Dedifferentiated amniotic fluid mesenchymal stem cell (primary cell): ENCODE measurements at regions not wholly inside any gene's neighbourhood (a gene's known extent, or its start where the extent isn't known, plus 50 kb on each side); places are given as distances from the start of the nearest gene placed in this dataset.
A peak's percentile ranks its signal among the peaks of the same experiment; 100 is the strongest.

Experiments
- DNase-seq: peaks from one replicate; pipeline ENCODE4 v3.0.0-alpha.2; 2016; ENCODE audit errors: extremely low spot score

DNA sequence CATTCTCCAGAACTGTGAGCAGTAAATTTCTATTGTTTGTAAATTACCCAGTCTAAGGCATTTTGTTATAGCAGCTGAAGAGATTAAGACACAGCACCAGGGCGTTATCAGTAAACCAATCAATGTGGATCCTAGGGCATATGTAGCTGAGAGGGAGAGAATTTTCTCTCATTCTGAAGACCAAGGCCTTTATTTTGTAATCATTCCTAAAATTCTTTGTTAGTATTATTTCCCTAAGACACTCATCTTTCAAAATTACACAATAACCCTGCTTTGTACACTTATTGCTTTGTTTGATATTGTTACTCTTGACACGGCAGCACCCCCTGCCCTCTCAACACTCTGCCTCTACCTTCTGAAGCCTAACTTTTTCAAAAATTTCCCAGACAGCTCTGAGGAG, 419.1 kb downstream of the SLC4A3 start:
- DNase-seq: no peak

DNA sequence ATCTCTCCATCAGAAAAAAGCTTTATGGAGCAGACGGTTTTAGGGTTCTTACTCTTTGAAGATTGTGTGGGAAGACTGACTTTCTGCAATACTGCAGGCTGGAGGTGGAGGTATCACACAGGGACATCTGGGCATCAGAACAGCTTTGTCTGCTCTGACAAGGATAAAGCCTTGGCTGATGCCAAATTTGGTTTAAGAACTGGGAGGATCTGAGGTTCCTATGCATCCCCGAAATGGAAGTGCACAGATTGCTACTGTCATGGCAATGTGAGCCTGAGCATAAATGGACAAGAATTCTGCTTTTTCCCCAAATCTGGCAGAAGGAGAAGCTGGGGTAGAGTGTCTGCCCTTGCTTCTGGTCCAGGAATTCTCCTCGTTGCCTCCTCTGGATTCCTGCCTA, 424.3 kb downstream of the SLC4A3 start:
- no peak for DNase-seq

DNA sequence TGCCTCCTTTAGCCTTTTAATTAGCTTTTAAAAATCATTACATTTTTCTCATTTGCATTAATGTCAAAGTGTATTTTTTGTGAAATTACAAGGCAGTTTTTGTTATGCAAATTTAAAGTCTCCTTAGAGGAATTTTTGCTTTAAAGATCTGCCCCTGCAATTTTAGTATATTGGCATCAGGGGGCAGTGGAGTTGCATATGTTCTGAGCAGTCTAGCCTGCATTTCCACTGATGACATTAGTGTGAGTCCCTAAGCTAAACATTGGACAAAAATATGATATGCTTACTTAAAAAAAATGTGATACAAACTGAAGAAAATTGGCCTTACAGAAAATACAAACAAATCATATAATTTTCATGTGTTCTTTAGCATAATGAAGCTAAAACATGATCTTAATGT, 426.5 kb downstream of the SLC4A3 start:
- DNase-seq: no peak

DNA sequence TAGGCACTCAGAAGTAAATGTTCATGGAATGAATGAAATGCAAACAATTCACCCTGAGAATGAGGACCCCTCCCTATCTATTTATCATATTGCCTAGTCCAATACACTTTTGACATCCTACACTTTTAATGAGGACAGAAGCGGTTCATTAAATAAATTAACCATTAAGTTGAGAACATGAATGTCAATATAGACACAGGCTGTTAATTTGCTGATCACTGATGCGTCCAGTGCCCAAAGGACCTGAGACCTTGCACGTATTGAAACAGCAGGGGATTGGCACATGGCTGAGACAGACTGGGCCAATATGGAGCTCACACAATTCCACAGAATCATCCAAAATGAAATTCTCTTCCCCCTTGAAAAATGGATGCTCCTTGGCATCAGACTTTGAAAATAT, 430.0 kb downstream of the SLC4A3 start:
- no peak for DNase-seq

GRCh38 chr2:220057916-220058315, 430.5 kb downstream of the SLC4A3 start:
- no peak for DNase-seq

GRCh38 chr2:220064111-220065030, 436.9 kb downstream of the SLC4A3 start:
- no peak for DNase-seq

GRCh38 chr2:220065581-220065980, 438.2 kb downstream of the SLC4A3 start:
- no peak for DNase-seq

GRCh38 chr2:220068846-220069245, 441.4 kb downstream of the SLC4A3 start:
- DNase-seq: no peak

- DNase-seq: no peak
Measured at GRCh38 chr2:220070349-220070748, 442.9 kb downstream of the SLC4A3 start.

- DNase-seq: no peak
Measured at GRCh38 chr2:220071696-220072095, 444.3 kb downstream of the SLC4A3 start.

GRCh38 chr2:220072669-220073220, 445.3 kb downstream of the SLC4A3 start:
- DNase-seq: no peak

GRCh38 chr2:220075835-220076234, 448.4 kb downstream of the SLC4A3 start:
- no peak for DNase-seq

DNA sequence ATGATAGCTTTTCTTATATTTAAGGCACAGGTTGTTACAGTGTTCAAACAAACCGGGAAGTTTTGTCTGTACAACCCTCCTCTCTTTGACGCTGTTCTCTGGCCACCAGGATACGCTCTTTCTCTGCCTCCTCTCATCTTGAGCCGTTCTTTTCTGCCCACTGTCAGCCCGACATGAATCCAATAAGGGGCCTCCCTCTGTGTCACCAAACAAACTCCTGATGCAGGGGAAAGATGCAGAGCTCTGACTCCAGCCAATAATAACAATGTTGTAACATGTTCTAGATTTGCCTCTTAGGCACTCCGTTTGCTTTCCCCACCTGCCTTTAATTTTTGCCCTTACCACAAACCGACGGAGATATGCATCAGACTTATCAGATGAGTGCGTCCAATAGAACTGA, 449.3 kb downstream of the SLC4A3 start:
- peak; percentile 74 for DNase-seq

DNA sequence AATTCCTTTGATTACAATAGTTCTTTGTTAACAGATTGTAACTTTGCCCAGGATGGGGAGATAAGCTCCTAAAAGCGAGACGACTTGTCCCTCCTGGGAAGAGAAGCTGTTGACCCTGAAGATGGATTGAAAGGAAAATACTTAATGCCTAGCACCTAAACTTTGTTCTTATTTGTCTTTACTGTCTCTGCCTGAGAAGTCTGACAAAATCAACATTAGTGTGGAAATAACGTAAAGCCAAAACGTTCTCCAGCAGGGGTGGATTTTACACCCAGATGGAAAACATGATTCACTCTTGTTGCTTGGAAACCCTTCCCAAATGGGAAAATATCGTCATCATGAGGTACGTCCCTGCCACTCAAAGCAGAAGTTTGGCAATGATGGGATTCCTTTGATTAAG, 450.1 kb downstream of the SLC4A3 start:
- peak; percentile 60 for DNase-seq

- peak; percentile 74 for DNase-seq
Measured at GRCh38 chr2:220078439-220078838, 451.0 kb downstream of the SLC4A3 start.

DNA sequence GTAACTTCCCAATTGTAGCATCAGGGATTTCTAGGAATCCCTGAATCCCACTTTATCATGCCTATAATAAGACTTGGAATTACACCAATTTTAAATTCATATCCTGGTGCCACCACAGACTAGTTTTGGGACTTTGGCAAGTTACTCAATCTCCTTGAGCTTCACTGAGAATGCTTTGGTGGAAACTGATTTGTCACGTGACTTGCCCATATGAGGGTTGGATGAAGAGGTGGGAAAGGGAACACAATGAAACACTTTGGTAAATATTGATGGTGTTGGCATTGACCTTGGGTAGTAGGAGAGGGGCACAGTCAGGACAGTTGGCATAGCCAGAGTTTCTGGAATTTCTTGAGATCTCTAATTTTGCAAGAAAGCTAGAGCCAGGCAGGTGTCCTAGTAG, 452.2 kb downstream of the SLC4A3 start:
- DNase-seq: no peak

- no peak for DNase-seq
Measured at GRCh38 chr2:220081171-220081570, 453.7 kb downstream of the SLC4A3 start.

DNA sequence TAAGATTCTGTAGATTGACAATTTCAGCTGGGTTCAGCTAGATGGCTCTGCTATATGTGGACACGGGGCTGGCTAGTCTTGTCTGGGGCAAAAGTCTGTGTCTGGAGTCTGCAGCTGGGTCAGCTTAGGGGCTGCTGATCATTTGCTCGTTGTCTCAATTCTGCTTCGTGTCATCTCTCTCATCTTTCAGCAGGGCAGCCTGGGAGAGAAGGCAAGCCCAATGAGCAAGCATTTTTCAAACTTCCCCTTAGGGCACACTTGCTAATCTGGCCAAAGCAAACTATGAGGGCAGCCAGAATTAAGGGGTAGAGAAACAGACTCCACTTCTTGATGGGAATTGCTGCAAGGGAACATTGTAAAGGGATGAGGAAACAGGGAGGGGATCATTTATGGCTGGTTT, 462.6 kb downstream of the SLC4A3 start:
- DNase-seq: peak; percentile 84

GRCh38 chr2:220096406-220096805, 469.0 kb downstream of the SLC4A3 start:
- DNase-seq: no peak

GRCh38 chr2:220101980-220102379, 474.6 kb downstream of the SLC4A3 start:
- no peak for DNase-seq

- DNase-seq: no peak
Measured at GRCh38 chr2:220103596-220103995, 476.2 kb downstream of the SLC4A3 start.

- peak; percentile 52 for DNase-seq
Measured at GRCh38 chr2:220104871-220105351, 477.5 kb downstream of the SLC4A3 start.

- DNase-seq: no peak
Measured at GRCh38 chr2:220106065-220106464, 478.6 kb downstream of the SLC4A3 start.
